Smooth muscle cell (in vitro differentiated cells): ENCODE measurements at regions not wholly inside any gene's neighbourhood (a gene's known extent, or its start where the extent isn't known, plus 50 kb on each side); places are given as distances from the start of the nearest gene placed in this dataset.
"Not testable (repeated sequence)": the region's sequence is repeated elsewhere in the genome, so short reads cannot be mapped to it uniquely, and the experiment has no call there.

Source experiments
- DNase-seq: peaks from one replicate; lab custom pipeline; 2025; ENCODE audit not compliant: unreplicated experiment; lab: John Stamatoyannopoulos, UW
- H2AFZ ChIP-seq: fragments of 200-600 bp; sonication (generic); 2 replicates; pipeline ENCODE4 v1.6.0; 2016; ENCODE audit warnings: antibody characterized with exemption, low read depth, mild to moderate bottlenecking
- H3F3A ChIP-seq: fragments of 200-600 bp; sonication (generic); 2 replicates; pipeline ENCODE4 v1.6.0; 2017; ENCODE audit warnings: antibody characterized with exemption, low read depth
- H3K27ac ChIP-seq: fragments of 200-600 bp; sonication (generic); 2 replicates; pipeline ENCODE4 v1.5.1; 2016; ENCODE audit warnings: low read depth, mild to moderate bottlenecking
- H3K27me3 ChIP-seq: fragments of 200-600 bp; sonication (generic); 2 replicates; pipeline ENCODE4 v1.6.1; 2016; ENCODE audit warnings: low read depth, mild to moderate bottlenecking
- H3K36me3 ChIP-seq: fragments of 200-600 bp; sonication (generic); 2 replicates; pipeline ENCODE4 v1.5.1; 2016; ENCODE audit warnings: low read depth
- H3K4me1 ChIP-seq: fragments of 200-600 bp; sonication (generic); 2 replicates; pipeline ENCODE4 v1.5.1; 2016; ENCODE audit warnings: low read depth
- H3K4me2 ChIP-seq: fragments of 200-600 bp; sonication (generic); 2 replicates; pipeline ENCODE4 v1.6.0; 2016; ENCODE audit warnings: mild to moderate bottlenecking
- H3K4me3 ChIP-seq: fragments of 200-600 bp; sonication (generic); 2 replicates; pipeline ENCODE4 v1.5.1; 2016; ENCODE audit warnings: mild to moderate bottlenecking
- H3K79me2 ChIP-seq: fragments of 200-600 bp; sonication (generic); 2 replicates; pipeline ENCODE4 v1.6.0; 2016; ENCODE audit warnings: low read depth, mild to moderate bottlenecking
- H3K9ac ChIP-seq: fragments of 200-600 bp; sonication (generic); 2 replicates; pipeline ENCODE4 v1.6.0; 2016; ENCODE audit warnings: low read depth
- H3K9me3 ChIP-seq: fragments of 200-600 bp; sonication (generic); replicated peaks from 2 replicates; pipeline ENCODE4 v1.5.1; 2016; ENCODE audit warnings: low read depth
- H4K20me1 ChIP-seq: fragments of 200-600 bp; sonication (generic); 2 replicates; pipeline ENCODE4 v1.6.0; 2016; ENCODE audit warnings: low read depth
- WGBS: methylation state at CpG from one replicate; pipeline ENCODE4 v1.1.7; 2016; ENCODE audit warnings: low lambda C conversion rate; 5-methylcytosine and 5-hydroxymethylcytosine counted together

DNA sequence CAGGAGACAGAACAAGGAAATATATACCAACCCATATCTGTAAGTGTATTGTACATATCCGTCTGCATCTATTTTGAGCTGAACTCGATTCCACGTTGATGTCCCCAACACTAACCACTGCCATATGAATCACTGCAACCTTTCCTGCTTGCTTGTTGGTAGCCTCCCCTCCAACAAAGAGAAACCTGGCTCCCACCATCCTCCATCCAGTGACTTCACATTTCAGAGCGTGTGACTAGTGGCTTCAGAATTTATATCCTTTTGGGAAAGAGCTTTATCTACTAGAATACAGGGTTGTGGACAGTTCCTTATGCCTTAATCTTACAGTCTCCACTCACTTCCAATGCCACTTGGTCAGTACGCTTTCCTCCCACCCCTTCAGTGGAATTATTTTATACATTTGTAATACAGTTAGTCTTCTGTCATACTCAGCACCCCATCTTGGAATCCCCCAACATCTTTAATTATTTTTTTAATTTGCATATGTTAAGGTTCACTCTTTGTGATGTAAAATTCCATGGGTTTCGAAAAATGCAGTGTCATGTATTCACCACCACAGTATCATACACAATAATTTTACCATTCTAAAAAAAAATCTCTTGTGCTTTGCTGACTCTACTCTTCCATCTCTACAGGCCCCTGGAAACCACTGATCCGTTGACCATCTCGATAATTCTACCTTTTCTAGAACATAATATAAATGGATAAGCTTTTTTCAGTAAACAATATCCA lies 264.7 kb downstream of the BCL2L11 start:
- not testable (repeated sequence) for H3K27ac ChIP-seq, H3K9me3 ChIP-seq, H3K4me1 ChIP-seq, H3K36me3 ChIP-seq, H3F3A ChIP-seq, H3K4me3 ChIP-seq, H3K4me2 ChIP-seq, H3K9ac ChIP-seq, H2AFZ ChIP-seq, DNase-seq, H4K20me1 ChIP-seq, H3K79me2 ChIP-seq, H3K27me3 ChIP-seq
- 91% methylated on average over 7 of the region's 8 CpGs for WGBS

DNA sequence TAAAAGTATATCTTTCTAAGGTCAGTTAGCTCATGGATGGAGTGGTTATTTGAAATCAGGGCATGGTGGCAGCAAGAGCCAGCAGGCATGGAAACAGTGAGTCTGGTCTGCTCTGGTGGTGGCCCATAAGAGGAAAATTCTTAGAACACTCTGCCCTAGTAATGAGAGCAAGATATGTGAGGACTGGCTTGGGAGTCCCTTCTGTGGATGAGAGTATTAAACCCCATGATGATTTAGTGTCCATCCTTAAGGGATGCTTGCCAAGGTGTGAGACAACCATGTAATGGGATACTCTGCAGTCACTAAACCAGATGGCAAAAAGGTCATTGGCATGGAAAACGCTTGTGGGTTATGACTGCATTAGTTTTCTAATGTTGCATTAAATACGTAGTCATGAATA lies 269.9 kb downstream of the BCL2L11 start:
- H4K20me1 ChIP-seq, H3K79me2 ChIP-seq, H3K4me2 ChIP-seq, H2AFZ ChIP-seq, H3K27me3 ChIP-seq, H3F3A ChIP-seq, H3K9ac ChIP-seq, H3K4me1 ChIP-seq, DNase-seq, H3K36me3 ChIP-seq, H3K9me3 ChIP-seq, H3K4me3 ChIP-seq, H3K27ac ChIP-seq: not testable (repeated sequence)
- WGBS: no CpG with 5 or more reads among the region's 2 CpGs

DNA sequence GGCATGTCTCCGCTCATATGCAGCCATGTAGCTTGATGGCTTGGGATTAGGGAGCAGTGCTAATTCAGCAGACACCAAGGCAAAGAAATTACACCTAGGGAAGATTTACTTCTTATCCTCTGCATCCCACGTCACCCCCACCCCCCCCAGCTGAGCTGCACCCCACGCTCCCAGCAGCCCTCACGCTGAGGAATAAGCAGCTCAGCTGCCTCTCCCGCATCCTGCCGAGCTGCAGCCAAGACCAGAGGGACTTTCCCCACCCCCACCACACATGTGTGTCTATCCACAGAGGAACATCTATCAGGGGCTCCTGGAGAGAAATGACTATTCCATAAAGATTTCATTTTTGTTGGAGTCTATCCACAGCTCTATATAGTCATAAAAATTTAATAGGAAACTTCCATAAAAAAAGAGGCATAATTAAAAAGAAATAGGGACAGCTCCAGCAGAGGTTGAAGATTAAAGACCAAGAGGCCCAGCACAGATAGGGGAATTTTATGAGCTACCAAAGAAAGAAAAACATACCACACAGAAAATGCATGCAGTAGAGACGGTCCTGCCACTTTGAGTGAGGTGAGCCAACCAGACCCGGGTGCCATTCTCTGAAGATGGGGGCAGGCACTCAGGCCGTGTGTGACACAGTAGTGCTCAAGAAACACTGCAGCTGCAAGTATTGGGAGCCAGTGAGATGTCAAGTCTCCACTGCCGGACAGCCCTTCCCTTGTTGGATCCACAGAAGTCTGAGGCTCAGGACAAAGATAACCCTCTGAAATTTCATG lies 274.8 kb downstream of the BCL2L11 start:
- H3K27ac ChIP-seq, H3K4me3 ChIP-seq, DNase-seq, H3F3A ChIP-seq, H3K79me2 ChIP-seq, H2AFZ ChIP-seq, H3K9ac ChIP-seq, H3K9me3 ChIP-seq, H3K4me1 ChIP-seq, H3K36me3 ChIP-seq, H3K27me3 ChIP-seq: not testable (repeated sequence)
- Histone ChIP-seq H4K20me1 (peaks cover 14% of the 10 kb centered on the region), H3K4me2 (peak overlapping the region; percentile 23)
- WGBS: 18% methylated on average over 7 of the region's 10 CpGs

DNA sequence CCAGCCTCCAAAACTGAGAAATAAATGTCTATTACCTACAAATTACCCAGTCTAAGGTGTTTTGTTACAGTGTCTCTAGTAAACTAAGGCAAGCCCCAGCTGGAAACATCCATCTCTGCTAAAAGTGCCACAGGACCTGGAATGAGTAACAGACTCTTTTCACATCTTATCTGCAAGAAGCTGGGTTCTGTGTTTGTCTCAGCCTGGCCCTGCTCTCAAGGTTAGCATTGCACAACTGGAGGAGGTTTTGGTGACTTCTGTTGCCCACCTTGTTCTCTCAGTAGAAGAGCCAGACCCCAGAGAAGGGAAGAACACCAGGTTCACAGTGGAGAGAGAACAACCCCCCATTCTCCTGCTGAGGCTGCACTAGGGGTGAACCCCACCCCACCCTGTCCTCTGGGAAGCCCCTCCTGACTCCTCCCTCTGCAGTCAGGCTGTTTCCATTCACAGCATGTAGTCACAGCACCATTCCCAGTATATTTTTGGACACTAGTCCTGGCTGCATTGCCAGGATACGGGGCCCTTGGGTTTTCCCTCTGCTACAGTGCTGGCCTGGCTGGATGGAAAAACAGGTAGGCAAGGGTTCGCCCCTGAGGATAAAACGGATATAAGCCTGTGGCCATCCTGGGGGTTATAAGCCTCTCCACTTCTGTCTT lies 280.0 kb downstream of the BCL2L11 start:
- H3K79me2 ChIP-seq, H3K4me2 ChIP-seq, H3K4me3 ChIP-seq, H3K9me3 ChIP-seq, H3F3A ChIP-seq, H3K27me3 ChIP-seq, DNase-seq, H3K4me1 ChIP-seq, H3K9ac ChIP-seq, H2AFZ ChIP-seq, H3K36me3 ChIP-seq: not testable (repeated sequence)
- Histone ChIP-seq H3K27ac (peak overlapping the region; percentile 44), H4K20me1 (peaks cover 13% of the 10 kb centered on the region)
- WGBS: 58% methylated on average over 3 of the region's 3 CpGs

DNA sequence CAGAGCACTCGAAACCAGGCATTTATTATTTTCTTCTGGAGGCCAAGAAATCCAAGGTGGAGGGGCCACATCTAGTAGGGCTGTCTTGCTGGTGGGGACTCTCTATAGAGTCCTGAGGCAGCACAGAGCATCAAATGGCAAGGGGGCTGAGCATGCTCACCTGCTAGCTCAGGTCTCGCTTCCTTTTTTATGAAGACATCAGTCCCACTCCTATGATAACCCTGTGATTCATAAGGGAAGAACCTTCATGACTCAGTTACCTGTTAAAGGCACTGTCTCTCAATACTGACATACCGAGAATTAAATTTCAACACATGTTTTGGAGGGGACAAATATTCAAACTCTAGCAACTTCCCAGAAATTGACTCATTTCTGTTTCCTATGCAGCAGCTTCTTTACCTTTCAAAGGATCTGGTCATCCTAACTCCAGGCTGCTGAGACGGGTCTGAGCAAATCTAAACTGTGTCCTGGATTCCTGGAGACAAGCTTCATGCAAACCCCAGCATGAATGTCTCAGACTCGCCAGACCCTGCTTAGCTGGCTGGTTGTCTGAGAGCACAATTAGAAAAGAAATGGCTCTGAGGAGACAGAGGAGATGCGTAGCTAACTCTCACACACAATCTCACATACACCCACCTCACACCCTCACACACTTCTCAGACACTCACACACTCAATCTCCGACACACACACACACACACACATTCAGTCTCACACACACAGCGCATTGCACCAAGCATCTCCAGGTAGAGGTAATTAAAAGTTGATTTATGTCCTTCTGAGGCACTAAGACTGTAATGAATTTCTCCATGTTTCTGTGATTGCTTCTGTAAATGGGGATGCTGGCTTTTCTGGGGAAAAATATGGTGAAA lies 280.8 kb downstream of the BCL2L11 start:
- 87% methylated on average over 3 of the region's 8 CpGs for WGBS
- not testable (repeated sequence) for H2AFZ ChIP-seq, H3K27me3 ChIP-seq, H3F3A ChIP-seq, H3K79me2 ChIP-seq, H3K4me1 ChIP-seq, DNase-seq, H3K4me2 ChIP-seq, H3K9me3 ChIP-seq, H3K4me3 ChIP-seq, H3K9ac ChIP-seq, H3K36me3 ChIP-seq
- peak overlapping the region; percentile 44 for H3K27ac ChIP-seq
- peaks cover 12% of the 10 kb centered on the region for H4K20me1 ChIP-seq

DNA sequence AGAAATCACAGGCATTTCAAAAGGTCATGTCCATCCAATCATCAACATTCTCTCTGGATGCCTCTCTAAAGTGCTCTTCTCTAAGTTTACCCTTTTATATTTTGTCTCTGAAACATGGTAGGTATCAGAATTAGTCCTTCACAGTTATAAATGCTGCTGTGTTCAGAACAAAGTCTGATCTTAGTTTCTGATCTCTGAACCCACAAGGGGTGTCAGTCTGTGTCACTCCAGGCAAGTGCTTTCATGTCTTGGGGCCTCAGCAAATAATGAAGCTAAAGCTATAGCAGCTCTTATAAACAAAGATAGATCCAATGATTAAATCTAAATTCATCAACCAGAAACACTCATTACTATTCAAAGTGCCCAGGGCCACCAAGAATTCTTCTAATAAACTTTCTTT lies 281.7 kb downstream of the BCL2L11 start:
- H3K4me1 ChIP-seq, H3F3A ChIP-seq: not testable (repeated sequence)

DNA sequence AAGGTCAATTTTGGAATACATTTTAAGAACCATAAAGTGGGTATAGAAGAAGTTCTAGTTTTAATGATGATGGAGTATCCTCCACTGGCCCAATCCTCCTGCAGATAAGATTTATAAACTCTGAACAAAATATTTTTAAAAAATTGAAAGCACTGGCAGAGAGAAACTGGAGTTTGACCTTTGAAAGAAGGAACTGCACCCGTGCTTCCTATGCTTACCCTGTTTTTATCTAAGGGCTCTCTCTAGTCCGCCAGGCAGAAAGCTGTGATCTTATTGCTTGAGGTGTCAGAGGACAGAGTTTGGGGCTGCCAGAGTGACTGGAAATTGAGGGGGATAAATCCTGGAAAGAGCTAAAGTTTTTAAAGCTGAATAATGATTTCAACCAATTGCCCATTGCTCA lies 282.6 kb downstream of the BCL2L11 start:
- H3K27ac ChIP-seq, H2AFZ ChIP-seq, H3K4me2 ChIP-seq, DNase-seq, H3K9me3 ChIP-seq, H3K36me3 ChIP-seq, H3K79me2 ChIP-seq, H3K4me1 ChIP-seq, H3K9ac ChIP-seq, H3K4me3 ChIP-seq, H3F3A ChIP-seq, H3K27me3 ChIP-seq: not testable (repeated sequence)
- 72% methylated on average over 2 of the region's 2 CpGs for WGBS
- peaks cover 12% of the 10 kb centered on the region for H4K20me1 ChIP-seq

More for the DNA sequence above, 281.7 kb downstream of the BCL2L11 start:
- not testable (repeated sequence) for DNase-seq, H3K79me2 ChIP-seq, H3K27me3 ChIP-seq, H2AFZ ChIP-seq, H3K4me3 ChIP-seq, H3K27ac ChIP-seq, H3K4me2 ChIP-seq, H3K9me3 ChIP-seq, H3K36me3 ChIP-seq, H3K9ac ChIP-seq
- H4K20me1 ChIP-seq: peaks cover 12% of the 10 kb centered on the region

DNA sequence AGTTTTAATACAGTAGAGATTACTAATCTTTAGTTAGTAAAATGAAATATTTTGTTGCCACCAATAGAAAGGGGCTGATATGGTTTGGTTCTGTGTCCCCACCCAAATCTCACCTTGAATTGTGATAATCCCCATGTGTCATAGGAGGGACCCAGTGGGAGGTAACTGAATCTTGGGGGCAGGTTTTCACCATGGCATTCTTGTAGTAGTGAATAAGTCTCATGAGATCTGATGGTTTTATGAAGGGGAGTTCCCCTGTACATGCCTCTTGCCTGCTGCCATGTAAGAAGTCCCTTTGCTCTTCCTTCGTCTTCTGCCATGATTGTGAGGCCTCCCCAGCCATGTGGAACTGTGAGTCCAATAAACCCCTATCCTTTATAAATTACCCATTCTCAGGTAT lies 285.9 kb downstream of the BCL2L11 start:
- no CpG with 5 or more reads among the region's 1 CpG for WGBS
- not testable (repeated sequence) for H3K4me1 ChIP-seq, H3K9ac ChIP-seq

More for the DNA sequence above, 285.9 kb downstream of the BCL2L11 start:
- H2AFZ ChIP-seq, H3K36me3 ChIP-seq, DNase-seq, H3K27me3 ChIP-seq, H3K4me2 ChIP-seq, H3K79me2 ChIP-seq, H3K9me3 ChIP-seq, H3K27ac ChIP-seq, H3K4me3 ChIP-seq, H4K20me1 ChIP-seq, H3F3A ChIP-seq: not testable (repeated sequence)
